ENCODE measurements at regions not wholly inside any gene's neighbourhood (a gene's known extent, or its start where the extent isn't known, plus 50 kb on each side); places are given as distances from the start of the nearest gene placed in this dataset.

GRCh38 chr5:5564898-5565297 lies 142.4 kb downstream of the ICE1 start:
- peaks cover 9% of the 10 kb centered on the region for H3K27me3 Mint-ChIP-seq
- no peaks in the 10 kb centered on the region for H3K36me3 Mint-ChIP-seq
- no peaks in the 10 kb centered on the region for H3K9me3 Mint-ChIP-seq
- TF ChIP-seq CTCF (conservative IDR thresholded peaks at IDR 0.05), result no peak
- DNase-seq (ENCODE audit: extremely low spot score, unreplicated experiment), result no peak
- no peak overlapping the region for H3K4me3 Mint-ChIP-seq
- H3K27ac Mint-ChIP-seq, result no peak overlapping the region
- H3K4me1 Mint-ChIP-seq (ENCODE audit: unreplicated experiment), result peaks cover 3% of the 10 kb centered on the region

- H3K36me3 Mint-ChIP-seq, result no peaks in the 10 kb centered on the region
- H3K9me3 Mint-ChIP-seq, result no peaks in the 10 kb centered on the region
- H3K27me3 Mint-ChIP-seq, result peaks cover 11% of the 10 kb centered on the region
- no peak overlapping the region for H3K4me3 Mint-ChIP-seq
- DNase-seq (ENCODE audit: extremely low spot score, unreplicated experiment), result no peak
- H3K4me1 Mint-ChIP-seq (ENCODE audit: unreplicated experiment), result peaks cover 12% of the 10 kb centered on the region
- TF ChIP-seq CTCF (conservative IDR thresholded peaks at IDR 0.05), result no peak
- no peak overlapping the region for H3K27ac Mint-ChIP-seq
These were observed 137.5 kb downstream of the ICE1 start for GRCh38 chr5:5560016-5560415.

GRCh38 chr5:5558638-5559527 lies 136.4 kb downstream of the ICE1 start:
- DNase-seq (ENCODE audit: extremely low spot score, unreplicated experiment), result no peak
- H3K27me3 Mint-ChIP-seq, result peaks cover 8% of the 10 kb centered on the region
- peaks cover 12% of the 10 kb centered on the region for H3K4me1 Mint-ChIP-seq (ENCODE audit: unreplicated experiment)
- no peak overlapping the region for H3K27ac Mint-ChIP-seq
- no peak overlapping the region for H3K4me3 Mint-ChIP-seq
- no peaks in the 10 kb centered on the region for H3K36me3 Mint-ChIP-seq
- H3K9me3 Mint-ChIP-seq, result no peaks in the 10 kb centered on the region
- TF ChIP-seq CTCF (conservative IDR thresholded peaks at IDR 0.05), result no peak

DNA sequence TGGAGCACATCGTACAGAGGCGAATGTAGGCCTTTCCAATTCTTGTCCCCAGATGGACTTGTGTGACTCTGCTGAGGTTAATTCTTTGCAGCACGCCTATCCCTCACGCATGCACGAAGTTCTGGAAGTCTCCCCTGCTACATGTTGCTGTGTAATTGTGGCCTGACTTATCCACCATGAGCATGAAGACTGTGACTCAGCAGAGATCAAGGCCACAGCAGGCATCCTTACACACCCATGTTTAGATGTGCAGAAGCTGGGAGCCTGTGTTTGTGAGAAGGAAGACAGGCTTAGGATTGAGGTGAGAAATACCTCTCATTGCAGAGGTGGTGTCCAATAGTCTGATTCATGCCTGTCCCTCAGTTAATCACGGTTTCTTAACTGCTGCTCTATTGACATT lies 135.6 kb downstream of the ICE1 start:
- Mint-ChIP-seq H3K4me3 (no peak overlapping the region), H3K27ac (no peak overlapping the region), H3K27me3 (peaks cover 8% of the 10 kb centered on the region), H3K4me1 (ENCODE audit: unreplicated experiment) (peaks cover 12% of the 10 kb centered on the region), H3K9me3 (no peaks in the 10 kb centered on the region), H3K36me3 (no peaks in the 10 kb centered on the region)
- TF ChIP-seq CTCF (conservative IDR thresholded peaks at IDR 0.05), result no peak
- no peak for DNase-seq (ENCODE audit: extremely low spot score, unreplicated experiment)

DNA sequence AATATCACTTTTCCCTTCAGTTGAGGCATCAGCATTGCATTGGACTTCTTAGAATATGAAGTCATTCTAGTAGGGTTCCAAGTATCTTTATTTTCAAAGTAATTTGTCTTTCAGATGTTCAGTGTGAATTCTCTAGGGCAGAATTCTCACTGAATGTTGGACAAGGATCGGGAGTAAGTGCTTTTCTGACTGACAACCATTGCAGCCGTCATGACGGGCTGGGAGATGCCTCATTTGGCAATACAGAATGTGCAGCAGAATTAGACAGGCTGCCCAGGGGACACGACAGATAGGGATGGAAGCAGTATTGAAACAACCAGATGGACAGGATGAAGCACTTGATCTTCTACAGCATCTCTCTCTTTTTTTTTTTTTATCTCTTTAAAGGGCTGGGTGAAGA lies 129.0 kb downstream of the ICE1 start:
- Mint-ChIP-seq H3K4me3 (no peak overlapping the region), H3K4me1 (ENCODE audit: unreplicated experiment) (no peaks in the 10 kb centered on the region), H3K27ac (no peak overlapping the region), H3K36me3 (no peaks in the 10 kb centered on the region), H3K27me3 (peaks cover 5% of the 10 kb centered on the region), H3K9me3 (no peaks in the 10 kb centered on the region)
- DNase-seq (ENCODE audit: extremely low spot score, unreplicated experiment), result no peak
- TF ChIP-seq CTCF (conservative IDR thresholded peaks at IDR 0.05), result no peak
